GM12874 (cell line): ENCODE measurements at regions not wholly inside any gene's neighbourhood (a gene's known extent, or its start where the extent isn't known, plus 50 kb on each side); places are given as distances from the start of the nearest gene placed in this dataset.

Experiments used
- TF ChIP-seq, protein P1 (sequence below): IDR thresholded peaks from 2 replicates; pipeline ENCODE4 v1.5.1; 2011; ENCODE audit warnings: low read depth, mild to moderate bottlenecking, control low read depth, low read length, moderate library complexity; ENCODE audit not compliant: insufficient read depth

DNA sequence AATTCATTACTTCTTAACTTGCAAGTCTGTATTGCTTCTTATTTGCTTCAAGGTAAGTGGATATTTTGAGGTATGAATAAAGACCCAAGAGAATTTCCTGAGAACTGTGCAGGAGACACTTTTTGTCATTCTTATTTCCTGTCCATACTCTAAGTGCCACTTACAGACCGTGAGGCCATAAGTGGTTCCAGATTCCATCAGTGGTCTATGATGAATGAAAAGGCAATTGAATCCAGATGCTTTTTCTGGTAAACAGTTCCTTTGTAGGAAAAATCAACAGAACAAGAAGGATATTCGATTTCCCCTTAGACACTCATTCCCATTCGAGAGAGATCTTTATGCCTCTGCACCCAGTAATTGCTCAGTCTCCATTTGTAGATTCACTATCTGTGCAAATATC lies 58.3 kb upstream of the PDE10A start:
- TF ChIP-seq, protein P1, sequence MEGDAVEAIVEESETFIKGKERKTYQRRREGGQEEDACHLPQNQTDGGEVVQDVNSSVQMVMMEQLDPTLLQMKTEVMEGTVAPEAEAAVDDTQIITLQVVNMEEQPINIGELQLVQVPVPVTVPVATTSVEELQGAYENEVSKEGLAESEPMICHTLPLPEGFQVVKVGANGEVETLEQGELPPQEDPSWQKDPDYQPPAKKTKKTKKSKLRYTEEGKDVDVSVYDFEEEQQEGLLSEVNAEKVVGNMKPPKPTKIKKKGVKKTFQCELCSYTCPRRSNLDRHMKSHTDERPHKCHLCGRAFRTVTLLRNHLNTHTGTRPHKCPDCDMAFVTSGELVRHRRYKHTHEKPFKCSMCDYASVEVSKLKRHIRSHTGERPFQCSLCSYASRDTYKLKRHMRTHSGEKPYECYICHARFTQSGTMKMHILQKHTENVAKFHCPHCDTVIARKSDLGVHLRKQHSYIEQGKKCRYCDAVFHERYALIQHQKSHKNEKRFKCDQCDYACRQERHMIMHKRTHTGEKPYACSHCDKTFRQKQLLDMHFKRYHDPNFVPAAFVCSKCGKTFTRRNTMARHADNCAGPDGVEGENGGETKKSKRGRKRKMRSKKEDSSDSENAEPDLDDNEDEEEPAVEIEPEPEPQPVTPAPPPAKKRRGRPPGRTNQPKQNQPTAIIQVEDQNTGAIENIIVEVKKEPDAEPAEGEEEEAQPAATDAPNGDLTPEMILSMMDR, result no peak

DNA sequence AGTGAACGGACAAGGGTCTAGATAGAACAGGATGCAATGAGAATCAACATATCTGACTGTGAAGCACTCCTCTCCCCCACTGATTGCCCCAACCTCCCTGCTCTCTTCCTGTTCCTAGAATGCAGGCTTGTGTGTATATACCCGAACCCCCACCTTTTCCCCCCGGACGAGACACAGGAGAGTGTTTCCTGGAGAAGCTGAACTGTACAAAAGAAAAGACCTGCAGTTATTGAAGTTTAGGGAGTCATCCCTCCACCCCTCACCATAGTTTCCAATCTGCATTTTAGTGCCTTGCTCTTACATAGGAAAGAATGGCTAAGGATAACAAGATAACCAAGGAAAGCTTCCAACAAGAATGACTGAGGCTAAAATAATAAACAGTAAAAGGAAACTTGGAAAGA lies 55.5 kb upstream of the PDE10A start:
- TF ChIP-seq, protein P1, result no peak

DNA sequence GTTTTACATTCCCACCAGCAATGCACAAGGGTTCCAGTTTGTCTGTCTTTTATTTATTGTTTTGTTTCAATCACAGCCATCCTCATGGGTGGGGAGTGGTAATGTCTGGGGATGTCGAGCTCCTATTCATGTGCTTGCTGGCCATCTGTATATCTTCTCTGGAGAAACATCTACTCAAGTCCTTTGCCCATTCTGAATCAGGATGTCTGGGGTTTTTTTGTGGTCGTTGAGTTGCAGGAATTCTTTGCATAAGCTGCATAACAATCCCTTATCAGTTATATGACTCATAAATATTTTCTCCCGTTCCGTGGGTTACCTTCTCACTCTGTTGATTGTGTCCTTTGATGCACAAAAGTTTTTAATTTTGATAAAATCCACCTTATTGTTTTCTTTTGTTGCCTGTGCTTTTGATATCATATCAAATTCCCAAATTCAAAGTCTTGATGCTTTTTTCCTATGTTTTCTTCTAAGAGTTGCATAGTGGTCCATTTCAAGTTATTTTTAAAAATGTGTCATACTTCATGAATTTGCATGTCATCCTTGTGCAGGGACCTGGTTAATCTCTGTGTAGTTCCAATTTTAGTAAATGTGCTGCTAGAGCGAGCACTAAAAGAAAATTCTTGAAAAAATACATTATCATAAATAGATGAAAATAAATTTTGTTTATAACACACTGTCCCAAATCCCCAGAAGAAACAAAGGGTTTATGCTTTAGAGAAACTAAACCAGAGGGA lies 54.9 kb upstream of the PDE10A start:
- TF ChIP-seq, protein P1, result no peak

DNA sequence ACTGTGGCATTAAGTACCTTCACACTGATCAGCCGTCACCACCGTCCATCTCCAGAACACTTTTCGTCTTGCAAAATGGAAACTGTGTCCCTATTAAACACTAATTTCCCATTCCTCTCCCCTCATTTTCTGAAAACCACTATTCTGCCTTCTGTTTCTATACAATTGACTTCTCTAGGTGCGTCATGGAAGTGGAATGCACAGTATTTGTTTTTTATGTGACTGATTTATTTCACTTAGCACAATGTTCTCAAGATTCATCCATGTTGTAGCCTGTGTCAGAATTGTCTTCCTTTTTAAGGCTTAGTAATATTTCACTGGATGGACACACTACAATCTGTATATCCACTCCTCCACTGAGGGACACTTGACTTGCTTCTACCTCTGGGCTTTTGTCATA lies 53.8 kb upstream of the PDE10A start:
- TF ChIP-seq, protein P1, result no peak

DNA sequence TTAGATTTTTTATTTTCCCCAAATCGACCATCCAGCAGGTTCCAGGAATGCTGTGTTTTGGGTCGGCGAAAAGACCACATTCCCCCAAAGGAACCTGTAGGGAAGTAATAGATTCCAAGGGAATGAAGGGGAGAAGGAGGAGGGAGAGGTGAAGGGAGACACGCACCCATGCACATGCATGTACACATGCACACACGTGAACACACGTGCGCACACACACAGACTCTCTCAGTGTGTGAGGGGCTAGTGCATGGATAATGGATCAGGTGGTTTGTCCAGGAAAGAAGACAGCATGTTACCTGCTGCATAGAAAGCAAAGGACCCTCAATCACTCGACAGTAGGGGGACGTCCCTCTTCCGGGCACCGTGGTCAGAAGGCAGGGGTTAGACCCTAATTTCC lies 52.4 kb upstream of the PDE10A start:
- TF ChIP-seq, protein P1, result no peak

DNA sequence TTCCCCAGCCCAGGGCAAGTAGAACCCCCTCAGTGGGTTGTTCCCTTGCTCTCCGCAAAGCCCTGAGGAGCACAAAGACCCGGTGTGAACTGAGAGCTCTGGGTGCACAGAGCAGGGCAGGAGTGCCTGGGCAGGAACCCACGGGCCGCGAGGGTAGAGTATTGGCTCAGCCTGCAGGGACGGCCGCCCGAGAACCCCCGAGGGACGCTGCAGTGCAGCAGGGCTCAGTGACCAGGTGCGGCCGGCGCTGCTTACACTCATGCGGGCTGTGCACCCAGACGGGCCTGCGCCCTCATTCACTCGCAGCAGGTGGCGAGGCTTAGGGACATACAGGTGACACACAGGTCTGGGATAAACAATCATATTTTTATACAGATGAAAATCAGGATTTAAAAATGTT lies 51.9 kb upstream of the PDE10A start:
- TF ChIP-seq, protein P1, result no peak

DNA sequence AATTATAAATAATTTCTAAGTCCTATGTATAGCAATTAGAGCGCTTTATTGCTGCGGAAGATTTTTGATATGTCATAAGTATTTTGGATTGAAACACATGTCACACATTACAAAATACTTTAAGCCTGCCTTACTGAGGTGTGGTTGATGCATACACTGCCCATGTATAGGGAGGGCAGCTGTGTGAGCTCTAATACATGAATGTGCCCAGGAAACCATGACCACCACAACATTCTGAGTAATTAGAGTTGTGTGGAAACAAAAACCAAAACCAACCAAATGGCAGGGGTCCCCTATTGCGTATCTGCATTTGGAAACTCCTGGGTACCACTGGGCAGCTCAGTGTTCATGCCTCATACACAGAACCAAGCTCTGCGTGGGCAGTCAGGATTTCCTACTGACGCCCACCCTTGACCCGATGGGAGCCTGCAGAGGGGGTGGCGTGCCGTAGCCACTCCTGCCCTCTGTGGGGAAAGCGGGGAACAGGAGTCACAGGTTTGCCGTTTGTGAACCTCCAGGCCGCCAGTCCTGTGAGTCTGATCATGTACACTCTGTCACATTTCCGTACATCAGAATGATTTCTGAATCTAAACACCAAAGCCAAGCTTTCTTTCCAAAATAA lies 50.9 kb upstream of the PDE10A start:
- TF ChIP-seq, protein P1, result no peak
